ENCODE measurements at regions not wholly inside any gene's neighbourhood (a gene's known extent, or its start where the extent isn't known, plus 50 kb on each side); places are given as distances from the start of the nearest gene placed in this dataset.
"Not testable (repeated sequence)": the region's sequence is repeated elsewhere in the genome, so short reads cannot be mapped to it uniquely, and the experiment has no call there.

GRCh38 chr9:138221446-138222054, 344.0 kb downstream of the CACNA1B start:
- H3K36me3 ChIP-seq (replicated peaks); H3K4me3 ChIP-seq (ENCODE audit: low read depth, low read length); in situ Hi-C loops (cut with HindIII; ENCODE audit: low pct_ligation_motif_present, low sequenced_read_pairs); H3K27me3 ChIP-seq (replicated peaks); DNase-seq; H3K27ac ChIP-seq: not testable (repeated sequence)

GRCh38 chr9:138237099-138237498, 359.5 kb downstream of the CACNA1B start:
- H3K36me3 ChIP-seq (replicated peaks); H3K27ac ChIP-seq; H3K27me3 ChIP-seq (replicated peaks); DNase-seq; H3K4me3 ChIP-seq (ENCODE audit: low read depth, low read length); in situ Hi-C loops (cut with HindIII; ENCODE audit: low pct_ligation_motif_present, low sequenced_read_pairs): not testable (repeated sequence)

GRCh38 chr9:138282903-138283302, 405.3 kb downstream of the CACNA1B start:
- H3K27me3 ChIP-seq (replicated peaks); in situ Hi-C loops (cut with HindIII; ENCODE audit: low pct_ligation_motif_present, low sequenced_read_pairs); DNase-seq; H3K36me3 ChIP-seq (replicated peaks); H3K4me3 ChIP-seq (ENCODE audit: low read depth, low read length); H3K27ac ChIP-seq: not testable (repeated sequence)
